HEK293 (cell line): ENCODE measurements at regions not wholly inside any gene's neighbourhood (a gene's known extent, or its start where the extent isn't known, plus 50 kb on each side); places are given as distances from the start of the nearest gene placed in this dataset.

Source experiments
- CTCF ChIA-PET: fragments of 350-600 bp; formaldehyde crosslinking; extraction: SDS; loops from one replicate; lab custom pipeline; 2021; ENCODE audit warnings: antibody characterized with exemption; lab: Yijun Ruan, JAX
- POLR2A ChIA-PET: fragments of 300-600 bp; formaldehyde crosslinking; extraction: SDS; loops from one replicate; lab custom pipeline; 2020; ENCODE audit warnings: antibody characterized with exemption, inconsistent platforms; lab: Yijun Ruan, JAX
- H3K27ac ChIP-seq: fragments of 200-500 bp; sonication (Bioruptor generic); 2 replicates; pipeline ENCODE4 v1.5.1; 2014; ENCODE audit warnings: low read depth, low read length, control low read depth, inconsistent platforms; ENCODE audit errors: extremely low read depth
- H3K36me3 ChIP-seq, 2 experiments: fragments of 200-500 bp in 1 of 2; sonication (Bioruptor generic) in 1 of 2; 1 replicate in 1 of 2; 2 replicates in 1 of 2; pipeline ENCODE4 v1.5.1; 2014 to 2017; ENCODE audit warnings: inconsistent platforms in 2 of 2, low read length in 2 of 2; ENCODE audit not compliant: control insufficient read depth in 2 of 2, insufficient read depth in 1 of 2
- H3K4me1 ChIP-seq: fragments of 200-500 bp; sonication (Bioruptor generic); 2 replicates; pipeline ENCODE4 v1.5.1; 2014; ENCODE audit warnings: mild to moderate bottlenecking, low read length, inconsistent platforms; ENCODE audit not compliant: control insufficient read depth, insufficient read depth
- H3K4me3 ChIP-seq: 2 replicates; pipeline ENCODE4 v1.5.1; 2011; ENCODE audit warnings: low read depth, mild to moderate bottlenecking, control low read depth, low read length, moderate library complexity
- H3K9me3 ChIP-seq: fragments of 200-500 bp; sonication (Bioruptor generic); 2 replicates; pipeline ENCODE4 v1.5.1; 2014; ENCODE audit warnings: low read depth, low read length, inconsistent platforms; ENCODE audit not compliant: control insufficient read depth, insufficient read depth
- KLF16 ChIP-seq: fragments of 450-650 bp; formaldehyde crosslinking; IDR thresholded peaks from 2 replicates; pipeline ENCODE4 v1.5.1; 2017; ENCODE audit warnings: missing biosample characterization, missing genetic modification characterization
- PRDM4 ChIP-seq: fragments of 450-650 bp; formaldehyde crosslinking; IDR thresholded peaks from 2 replicates; pipeline ENCODE4 v1.5.1; 2017; ENCODE audit warnings: missing biosample characterization, missing genetic modification characterization
- SCRT2 ChIP-seq: fragments of 450-650 bp; formaldehyde crosslinking; IDR thresholded peaks from 2 replicates; pipeline ENCODE4 v1.5.1; 2016; ENCODE audit warnings: missing biosample characterization, missing genetic modification characterization
- SETDB1 ChIP-seq: IDR thresholded peaks from one replicate; pipeline ENCODE4 v1.6.1; 2017; ENCODE audit warnings: mild to moderate bottlenecking, low read length, moderate library complexity, mixed read lengths; ENCODE audit not compliant: insufficient read length
- SP7 ChIP-seq: fragments of 450-650 bp; formaldehyde crosslinking; IDR thresholded peaks from 2 replicates; pipeline ENCODE4 v1.5.1; 2016; ENCODE audit warnings: missing biosample characterization, missing genetic modification characterization
- ZFP37 ChIP-seq: fragments of 450-650 bp; formaldehyde crosslinking; IDR thresholded peaks from 2 replicates; pipeline ENCODE4 v1.5.1; 2016; ENCODE audit warnings: missing biosample characterization, missing genetic modification characterization
- ZNF148 ChIP-seq: fragments of 450-650 bp; formaldehyde crosslinking; IDR thresholded peaks from 2 replicates; pipeline ENCODE4 v1.5.0; 2017; ENCODE audit warnings: missing biosample characterization, missing genetic modification characterization, borderline replicate concordance
- ZNF350 ChIP-seq: fragments of 450-650 bp; formaldehyde crosslinking; IDR thresholded peaks from 2 replicates; pipeline ENCODE4 v1.5.0; 2017; ENCODE audit warnings: missing biosample characterization, mild to moderate bottlenecking, missing genetic modification characterization
- ZNF354C ChIP-seq: fragments of 450-650 bp; formaldehyde crosslinking; IDR thresholded peaks from 2 replicates; pipeline ENCODE4 v1.5.1; 2016; ENCODE audit warnings: missing biosample characterization, missing genetic modification characterization, low read depth, borderline replicate concordance
- ZNF510 ChIP-seq: fragments of 450-650 bp; formaldehyde crosslinking; IDR thresholded peaks from 2 replicates; pipeline ENCODE4 v1.5.1; 2018; ENCODE audit warnings: mild to moderate bottlenecking, missing genetic modification characterization, missing biosample characterization; ENCODE audit not compliant: insufficient replicate concordance
- ZNF529 ChIP-seq: fragments of 450-650 bp; formaldehyde crosslinking; IDR thresholded peaks from 2 replicates; pipeline ENCODE4 v1.5.1; 2017; ENCODE audit warnings: missing genetic modification characterization, missing biosample characterization; ENCODE audit not compliant: insufficient replicate concordance
- ZNF561 ChIP-seq: fragments of 450-650 bp; IDR thresholded peaks from 2 replicates; pipeline ENCODE4 v1.5.1; 2018; ENCODE audit warnings: missing biosample characterization, missing genetic modification characterization, borderline replicate concordance
- ZNF707 ChIP-seq: fragments of 450-650 bp; formaldehyde crosslinking; IDR thresholded peaks from 2 replicates; pipeline ENCODE4 v1.5.1; 2016; ENCODE audit warnings: missing biosample characterization, missing genetic modification characterization
- ZNF76 ChIP-seq: fragments of 450-650 bp; formaldehyde crosslinking; IDR thresholded peaks from 2 replicates; pipeline ENCODE4; 2016; ENCODE audit warnings: low read depth, missing biosample characterization, missing genetic modification characterization, borderline replicate concordance
- ZXDB ChIP-seq: fragments of 450-650 bp; formaldehyde crosslinking; IDR thresholded peaks from 2 replicates; pipeline ENCODE4 v1.5.1; 2016; ENCODE audit warnings: missing biosample characterization, missing genetic modification characterization

DNA sequence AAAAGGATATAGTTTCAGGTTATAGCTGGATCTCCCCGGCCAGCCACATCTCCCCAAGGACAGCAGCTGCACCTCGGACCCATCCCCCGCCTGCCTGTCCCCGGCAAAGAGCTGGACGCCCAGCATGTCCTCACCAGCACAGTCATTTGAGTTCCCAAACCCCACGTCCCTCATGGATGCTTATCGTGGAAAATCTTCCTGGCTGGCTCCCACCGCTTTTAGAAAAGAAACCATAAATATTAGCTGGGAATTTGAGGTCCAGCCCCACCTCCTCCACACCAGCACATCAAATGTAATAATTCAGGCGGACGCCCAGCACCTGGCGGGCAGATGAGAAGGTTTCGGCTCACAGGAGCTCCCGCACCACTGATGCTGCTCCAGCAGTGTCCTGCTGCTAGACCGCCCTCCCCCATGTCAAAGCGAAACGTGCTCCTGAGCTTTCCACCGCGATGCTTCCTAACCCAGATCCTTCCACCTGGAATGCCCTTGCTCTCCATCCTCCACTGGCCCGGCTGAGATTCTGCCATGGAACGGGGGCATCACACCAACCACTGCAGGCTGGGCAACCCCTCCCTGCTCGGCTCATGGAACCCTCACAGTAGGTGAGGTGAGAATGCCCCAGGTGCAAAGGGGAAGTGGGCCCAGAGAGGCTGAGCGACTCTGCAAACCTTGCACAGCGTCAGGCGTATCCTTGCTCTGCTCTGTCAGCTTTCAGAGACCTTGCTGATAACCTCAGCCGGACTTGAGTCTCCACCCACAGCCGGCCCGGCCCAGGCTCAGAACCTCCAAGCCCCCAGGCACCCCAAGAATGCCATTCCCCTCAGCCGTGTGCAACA lies 71.5 kb upstream of the GPC1 start (continued):
- TF ChIP-seq ZNF510 (tag by site-specific recombination) (no peak), ZNF561 (tag by site-specific recombination) (no peak), ZNF148 (tag by site-specific recombination) (no peak)

- ChIA-PET POLR2A (no interaction called here), CTCF (interaction anchor here (0.6 kb wide), 1 partner anchor 304 kb away, joined by 3 read pairs; no protein-coding TSS in a partner anchor)
- TF ChIP-seq ZNF76 (tag by site-specific recombination) (no peak), ZNF350 (tag by site-specific recombination) (no peak), KLF16 (tag by site-specific recombination) (no peak), SP7 (tag by site-specific recombination) (no peak), SCRT2 (tag by site-specific recombination) (no peak), ZNF354C (tag by site-specific recombination) (no peak)
- Histone ChIP-seq H3K27ac (no peak overlapping the region), H3K36me3 (no peaks in the 10 kb centered on the region), H3K4me3 (no peak overlapping the region), H3K9me3 (no peaks in the 10 kb centered on the region; the same call in 1 of the 2 replicates), H3K4me1 (no peaks in the 10 kb centered on the region)
These were observed 70.9 kb upstream of the GPC1 start for GRCh38 chr2:240364582-240364960.

GRCh38 chr2:240364961-240365775 lies 70.3 kb upstream of the GPC1 start:
- Histone ChIP-seq H3K4me1 (no peaks in the 10 kb centered on the region), H3K27ac (no peak overlapping the region), H3K9me3 (no peaks in the 10 kb centered on the region), H3K4me3 (no peak overlapping the region), H3K36me3 (no peaks in the 10 kb centered on the region)
- TF ChIP-seq ZNF529 (tag by site-specific recombination), result no peak
- no peak for TF ChIP-seq SETDB1
- TF ChIP-seq ZFP37, result no peak
- no peak for TF ChIP-seq ZXDB (tag by site-specific recombination)
- TF ChIP-seq ZNF707 (tag by site-specific recombination), result no peak
- TF ChIP-seq PRDM4 (tag by site-specific recombination), result no peak
- ChIA-PET POLR2A (no interaction called here), CTCF (interaction anchor here (0.6 kb wide), 1 partner anchor 304 kb away, joined by 3 read pairs; no protein-coding TSS in a partner anchor)
